ENCODE measurements at regions not wholly inside any gene's neighbourhood (a gene's known extent, or its start where the extent isn't known, plus 50 kb on each side); places are given as distances from the start of the nearest gene placed in this dataset.

GRCh38 chrX:96453139-96453538 lies 231.5 kb upstream of the DIAPH2 start:
- H3K9me3 Mint-ChIP-seq, result no peaks in the 10 kb centered on the region
- TF ChIP-seq CTCF (IDR thresholded peaks at IDR 0.05), result no peak
- H3K36me3 Mint-ChIP-seq (ENCODE audit: low read depth), result no peaks in the 10 kb centered on the region
- H3K4me3 Mint-ChIP-seq, result no peak overlapping the region
- ChIA-PET CTCF (no interaction called here), POLR2A (no interaction called here)
- H3K27ac Mint-ChIP-seq, result no peak overlapping the region
- no peaks in the 10 kb centered on the region for H3K4me1 Mint-ChIP-seq
- peak; percentile 54 for ATAC-seq (ENCODE audit: low read depth)
- intact Hi-C loops (cut with micrococcal nuclease), result loop anchor here (10.0 kb wide), 1 partner anchor 232 kb away; the partner anchor contains the start of gene DIAPH2
- H3K27me3 Mint-ChIP-seq, result no peaks in the 10 kb centered on the region
- no peak for DNase-seq

GRCh38 chrX:96455078-96455477 lies 229.6 kb upstream of the DIAPH2 start:
- no peak overlapping the region for H3K4me3 Mint-ChIP-seq
- no peaks in the 10 kb centered on the region for H3K27me3 Mint-ChIP-seq
- no peaks in the 10 kb centered on the region for H3K9me3 Mint-ChIP-seq
- no peak for DNase-seq
- ChIA-PET CTCF (no interaction called here), POLR2A (no interaction called here)
- H3K36me3 Mint-ChIP-seq (ENCODE audit: low read depth), result no peaks in the 10 kb centered on the region
- no peak overlapping the region for H3K27ac Mint-ChIP-seq
- intact Hi-C loops (cut with micrococcal nuclease), result loop anchor here (10.0 kb wide), 1 partner anchor 230 kb away; the partner anchor contains the start of gene DIAPH2
- TF ChIP-seq CTCF (IDR thresholded peaks at IDR 0.05), result no peak
- ATAC-seq (ENCODE audit: low read depth), result no peak
- H3K4me1 Mint-ChIP-seq, result no peaks in the 10 kb centered on the region

GRCh38 chrX:96464880-96465558 lies 219.6 kb upstream of the DIAPH2 start:
- no peaks in the 10 kb centered on the region for H3K27me3 Mint-ChIP-seq
- no peaks in the 10 kb centered on the region for H3K9me3 Mint-ChIP-seq
- H3K27ac Mint-ChIP-seq, result no peak overlapping the region
- no peaks in the 10 kb centered on the region for H3K4me1 Mint-ChIP-seq
- intact Hi-C loops (cut with micrococcal nuclease), result no loop called here
- TF ChIP-seq CTCF (IDR thresholded peaks at IDR 0.05), result no peak
- no peak for DNase-seq
- no peak for ATAC-seq (ENCODE audit: low read depth)
- ChIA-PET POLR2A (no interaction called here), CTCF (no interaction called here)
- no peaks in the 10 kb centered on the region for H3K36me3 Mint-ChIP-seq (ENCODE audit: low read depth)
- no peak overlapping the region for H3K4me3 Mint-ChIP-seq

GRCh38 chrX:96474029-96474740 lies 210.5 kb upstream of the DIAPH2 start:
- ChIA-PET POLR2A (no interaction called here), CTCF (no interaction called here)
- H3K4me1 Mint-ChIP-seq, result no peaks in the 10 kb centered on the region
- H3K27me3 Mint-ChIP-seq, result no peaks in the 10 kb centered on the region
- TF ChIP-seq CTCF (IDR thresholded peaks at IDR 0.05), result no peak
- ATAC-seq (ENCODE audit: low read depth) (no peak), DNase-seq (no peak)
- no peak overlapping the region for H3K27ac Mint-ChIP-seq
- intact Hi-C loops (cut with micrococcal nuclease), result no loop called here
- no peak overlapping the region for H3K4me3 Mint-ChIP-seq
- H3K36me3 Mint-ChIP-seq (ENCODE audit: low read depth), result no peaks in the 10 kb centered on the region
- no peaks in the 10 kb centered on the region for H3K9me3 Mint-ChIP-seq

GRCh38 chrX:96474741-96475125 lies 209.9 kb upstream of the DIAPH2 start:
- Mint-ChIP-seq H3K4me1 (no peaks in the 10 kb centered on the region), H3K4me3 (no peak overlapping the region), H3K27ac (no peak overlapping the region), H3K9me3 (no peaks in the 10 kb centered on the region), H3K36me3 (ENCODE audit: low read depth) (no peaks in the 10 kb centered on the region), H3K27me3 (no peaks in the 10 kb centered on the region)
- DNase-seq (no peak), ATAC-seq (ENCODE audit: low read depth) (no peak)
- intact Hi-C loops (cut with micrococcal nuclease), result no loop called here
- TF ChIP-seq CTCF (IDR thresholded peaks at IDR 0.05), result no peak
- ChIA-PET POLR2A (no interaction called here), CTCF (no interaction called here)

Data from activated B cell treated with CpG ODN at 0.5 μM for 24 hours (primary cell).